GM10248 (cell line): ENCODE measurements at regions not wholly inside any gene's neighbourhood (a gene's known extent, or its start where the extent isn't known, plus 50 kb on each side); places are given as distances from the start of the nearest gene placed in this dataset.

ENCODE experiments used
- CTCF ChIA-PET: fragments of 300-600 bp; sonication (Branson Sonifier 250); formaldehyde crosslinking; extraction: SDS; loops from one replicate; lab custom pipeline; 2021; ENCODE audit warnings: antibody characterized with exemption; lab: Yijun Ruan, JAX
- POLR2A ChIA-PET: fragments of 350-650 bp; sonication (Branson Sonifier 250); formaldehyde crosslinking; extraction: SDS; loops from one replicate; lab custom pipeline; 2020; ENCODE audit warnings: antibody characterized with exemption; lab: Yijun Ruan, JAX
- DNase-seq: peaks from one replicate; pipeline ENCODE4 v3.0.0; 2012; ENCODE audit errors: extremely low spot score
- TF ChIP-seq, protein P1 (sequence below): IDR thresholded peaks from 2 replicates; pipeline ENCODE4 v1.5.1; 2012; ENCODE audit warnings: mild to moderate bottlenecking, low read depth; ENCODE audit errors: extremely low read depth, missing control alignments, control extremely low read depth

DNA sequence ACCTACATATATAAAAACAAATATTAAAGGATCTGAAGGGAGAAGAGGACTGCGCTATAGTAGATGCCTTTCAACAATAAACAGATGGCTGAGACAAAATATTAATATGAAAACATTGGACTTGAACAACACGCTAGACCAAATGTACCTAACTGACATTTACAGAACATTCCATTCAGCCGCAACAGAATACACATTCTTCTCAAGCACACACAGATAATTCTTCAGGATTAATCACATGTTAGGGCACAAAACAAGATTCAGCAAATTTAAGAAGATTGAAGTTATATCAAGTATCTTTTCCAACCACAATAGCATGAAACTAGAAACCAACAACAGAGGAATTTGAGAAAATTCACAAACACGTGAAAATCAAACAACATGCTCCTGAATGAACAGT, 741.4 kb downstream of the ADGRL2 start:
- ChIA-PET POLR2A (no interaction called here), CTCF (no interaction called here)
- DNase-seq: no peak
- TF ChIP-seq, protein P1, sequence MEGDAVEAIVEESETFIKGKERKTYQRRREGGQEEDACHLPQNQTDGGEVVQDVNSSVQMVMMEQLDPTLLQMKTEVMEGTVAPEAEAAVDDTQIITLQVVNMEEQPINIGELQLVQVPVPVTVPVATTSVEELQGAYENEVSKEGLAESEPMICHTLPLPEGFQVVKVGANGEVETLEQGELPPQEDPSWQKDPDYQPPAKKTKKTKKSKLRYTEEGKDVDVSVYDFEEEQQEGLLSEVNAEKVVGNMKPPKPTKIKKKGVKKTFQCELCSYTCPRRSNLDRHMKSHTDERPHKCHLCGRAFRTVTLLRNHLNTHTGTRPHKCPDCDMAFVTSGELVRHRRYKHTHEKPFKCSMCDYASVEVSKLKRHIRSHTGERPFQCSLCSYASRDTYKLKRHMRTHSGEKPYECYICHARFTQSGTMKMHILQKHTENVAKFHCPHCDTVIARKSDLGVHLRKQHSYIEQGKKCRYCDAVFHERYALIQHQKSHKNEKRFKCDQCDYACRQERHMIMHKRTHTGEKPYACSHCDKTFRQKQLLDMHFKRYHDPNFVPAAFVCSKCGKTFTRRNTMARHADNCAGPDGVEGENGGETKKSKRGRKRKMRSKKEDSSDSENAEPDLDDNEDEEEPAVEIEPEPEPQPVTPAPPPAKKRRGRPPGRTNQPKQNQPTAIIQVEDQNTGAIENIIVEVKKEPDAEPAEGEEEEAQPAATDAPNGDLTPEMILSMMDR: no peak

DNA sequence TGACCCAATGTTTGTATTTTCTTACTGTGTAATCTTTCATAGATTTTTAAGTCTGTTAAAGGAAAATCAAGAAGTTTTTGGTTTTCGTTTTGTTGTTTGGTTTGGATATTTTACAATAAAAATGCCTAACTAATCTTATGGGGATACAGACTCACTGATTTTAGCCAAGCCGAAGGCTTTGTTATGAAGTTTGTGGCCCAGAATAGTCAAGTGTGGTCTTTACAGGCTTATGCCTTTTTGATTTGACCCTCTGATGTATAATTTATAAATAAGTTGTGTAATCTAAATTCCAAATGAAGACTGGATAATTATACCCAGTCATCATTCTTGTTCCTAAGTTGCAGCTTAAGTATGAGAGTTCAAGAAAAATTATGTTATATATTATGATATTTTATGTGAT, 739.3 kb downstream of the ADGRL2 start:
- no peak for DNase-seq
- POLR2A ChIA-PET: no interaction called here
- TF ChIP-seq, protein P1: no peak
- CTCF ChIA-PET: no interaction called here

DNA sequence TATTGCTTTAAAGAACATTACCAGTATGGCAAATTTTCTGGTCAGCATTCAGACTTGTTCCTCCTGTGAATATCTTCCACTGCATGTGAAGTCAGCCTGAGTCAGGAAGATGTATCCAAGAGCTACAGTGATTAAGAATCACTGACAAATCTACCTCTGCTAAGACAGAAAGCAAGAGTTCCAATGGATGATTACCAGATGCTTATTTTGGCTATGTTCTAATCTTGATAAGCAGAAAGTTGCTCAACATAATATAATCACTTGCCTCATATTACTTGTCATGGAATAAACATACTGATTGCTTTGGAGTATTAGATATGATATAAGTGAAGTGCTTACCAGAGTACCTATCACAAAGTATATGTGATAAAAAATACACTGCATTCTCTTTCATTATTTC, 738.1 kb downstream of the ADGRL2 start:
- no peak for DNase-seq
- TF ChIP-seq, protein P1: no peak
- ChIA-PET POLR2A (no interaction called here), CTCF (interaction anchor here (1.1 kb wide), 1 partner anchor 16 kb away, joined by 3 read pairs; no protein-coding TSS in a partner anchor)

DNA sequence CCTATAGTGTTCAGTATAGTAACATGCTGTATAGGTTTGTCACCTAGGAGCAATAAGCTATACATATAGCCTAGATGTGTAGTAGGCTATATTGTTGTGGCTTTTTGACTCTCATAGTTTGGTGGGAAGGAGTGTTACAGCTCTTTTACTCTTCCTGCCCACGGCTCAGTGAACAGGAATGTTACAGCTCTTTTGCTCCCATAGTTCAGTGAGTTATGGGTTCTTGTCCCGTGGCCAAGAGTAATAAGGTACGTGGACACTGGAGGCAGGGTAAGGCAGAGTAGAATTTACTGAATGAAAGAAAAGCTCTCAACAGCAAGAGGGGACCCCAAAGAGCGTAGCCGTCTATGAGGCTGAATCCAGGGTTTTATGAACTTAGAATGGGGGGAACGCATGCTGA, 734.3 kb downstream of the ADGRL2 start:
- ChIA-PET CTCF (interaction anchor here (0.6 to 1.4 kb wide), 2 partner anchors 9 to 12 kb away, joined by 3 read pairs; no protein-coding TSS in a partner anchor), POLR2A (no interaction called here)
- no peak for DNase-seq
- TF ChIP-seq, protein P1: no peak

DNA sequence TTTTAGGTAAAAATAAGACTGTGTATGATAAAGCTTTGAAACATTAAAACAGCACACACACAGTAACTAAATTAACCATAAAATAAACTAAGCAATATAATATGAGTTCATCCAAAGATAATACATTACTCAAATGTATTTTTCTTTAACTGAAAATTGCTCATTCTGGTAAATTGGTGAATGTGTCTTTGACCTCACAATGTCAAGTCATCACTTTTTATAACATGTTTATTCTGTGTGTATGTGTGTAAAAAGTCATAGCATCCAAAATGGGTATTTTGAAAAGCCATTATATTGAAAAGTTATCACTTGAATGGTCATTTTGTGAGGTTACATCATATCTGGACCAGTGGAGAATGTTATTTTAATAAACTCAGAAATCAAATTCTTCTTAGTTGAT, 724.6 kb downstream of the ADGRL2 start:
- TF ChIP-seq, protein P1: no peak
- ChIA-PET CTCF (no interaction called here), POLR2A (no interaction called here)

DNA sequence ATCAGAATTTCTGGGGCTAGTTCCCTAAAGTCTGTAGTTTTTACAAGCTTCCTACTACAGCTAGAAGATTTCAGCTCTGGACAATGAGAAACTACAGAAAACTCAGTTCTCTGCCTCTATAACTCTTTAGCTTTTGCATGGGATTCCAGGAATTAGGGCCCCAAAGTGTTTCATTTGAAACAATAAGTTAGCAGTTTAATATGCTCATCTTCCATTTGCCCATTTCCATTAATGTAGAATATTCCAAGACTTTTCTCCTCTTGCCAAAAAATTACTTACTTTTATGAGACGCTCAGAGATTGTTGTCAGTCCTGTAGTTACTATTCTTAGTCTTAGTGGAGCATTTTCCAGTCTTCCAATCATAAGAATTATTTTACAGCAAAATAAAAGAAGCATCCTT, 719.9 kb downstream of the ADGRL2 start:
- DNase-seq: no peak
- POLR2A ChIA-PET: no interaction called here
- CTCF ChIA-PET: no interaction called here
- TF ChIP-seq, protein P1: no peak

More for the DNA sequence above, 724.6 kb downstream of the ADGRL2 start:
- no peak for DNase-seq

DNA sequence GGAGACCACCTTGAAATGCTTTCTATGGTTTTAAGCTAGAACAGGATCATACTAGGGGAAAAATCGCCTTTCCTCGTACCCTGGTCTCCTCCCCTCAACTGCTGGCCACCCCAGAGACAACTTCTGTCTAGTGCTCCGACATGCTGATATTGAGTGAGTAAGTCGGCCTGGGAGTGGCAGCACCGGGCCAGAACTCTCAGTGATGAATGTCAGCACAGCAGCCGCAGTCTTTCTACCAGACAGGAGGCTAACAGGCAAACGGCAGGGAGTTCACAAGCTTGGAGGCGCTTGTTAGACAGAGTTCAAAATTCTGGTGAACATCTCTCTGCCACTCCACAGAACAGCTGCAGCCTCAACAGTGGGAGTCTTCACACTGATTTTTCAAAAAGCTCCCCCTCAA, 716.9 kb downstream of the ADGRL2 start:
- POLR2A ChIA-PET: no interaction called here
- CTCF ChIA-PET: no interaction called here
- no peak for DNase-seq
- TF ChIP-seq, protein P1: no peak
